Coronary artery (tissue), 2 donors: ENCODE measurements at regions not wholly inside any gene's neighbourhood (a gene's known extent, or its start where the extent isn't known, plus 50 kb on each side); places are given as distances from the start of the nearest gene placed in this dataset.

Experiments used
- DNase-seq: peaks from one replicate; pipeline ENCODE4 v3.0.0-alpha.2; 2017; ENCODE audit warnings: low spot score
- H3K27ac ChIP-seq, 2 donors: fragments of 200-600 bp; sonication (generic); one replicate each; pipeline ENCODE4 v1.5.1; 2016 to 2019
- H3K4me3 ChIP-seq: fragments of 200-600 bp; sonication (generic); 2 replicates; pipeline ENCODE4 v1.5.1; 2016; ENCODE audit warnings: mild to moderate bottlenecking, moderate library complexity
- TF ChIP-seq, protein P1 (sequence below): fragments of 200-600 bp; sonication (generic); IDR thresholded peaks from one replicate; pipeline ENCODE4 v1.5.1; 2019; ENCODE audit warnings: antibody characterized with exemption

DNA sequence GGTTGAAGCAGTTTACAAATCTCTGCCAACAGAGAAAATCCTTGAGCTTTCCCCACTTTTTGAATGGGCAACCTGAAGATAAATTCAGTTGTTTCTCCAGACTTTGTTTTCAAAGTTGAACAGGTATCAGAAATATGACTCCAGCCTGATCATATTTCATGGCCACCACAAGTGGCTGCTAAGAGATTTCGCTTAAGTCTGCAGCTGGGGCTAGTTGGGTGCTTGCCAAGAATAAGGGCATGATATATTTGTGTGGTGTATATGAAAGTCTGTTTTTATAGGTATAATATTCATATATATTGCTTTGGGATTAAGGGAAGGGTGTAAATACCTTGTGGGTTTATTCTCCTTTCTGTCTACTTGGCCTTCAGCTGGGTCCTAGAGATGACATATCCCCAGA lies 168.4 kb upstream of the GDNF start:
- DNase-seq, result no peak
- TF ChIP-seq, protein P1, sequence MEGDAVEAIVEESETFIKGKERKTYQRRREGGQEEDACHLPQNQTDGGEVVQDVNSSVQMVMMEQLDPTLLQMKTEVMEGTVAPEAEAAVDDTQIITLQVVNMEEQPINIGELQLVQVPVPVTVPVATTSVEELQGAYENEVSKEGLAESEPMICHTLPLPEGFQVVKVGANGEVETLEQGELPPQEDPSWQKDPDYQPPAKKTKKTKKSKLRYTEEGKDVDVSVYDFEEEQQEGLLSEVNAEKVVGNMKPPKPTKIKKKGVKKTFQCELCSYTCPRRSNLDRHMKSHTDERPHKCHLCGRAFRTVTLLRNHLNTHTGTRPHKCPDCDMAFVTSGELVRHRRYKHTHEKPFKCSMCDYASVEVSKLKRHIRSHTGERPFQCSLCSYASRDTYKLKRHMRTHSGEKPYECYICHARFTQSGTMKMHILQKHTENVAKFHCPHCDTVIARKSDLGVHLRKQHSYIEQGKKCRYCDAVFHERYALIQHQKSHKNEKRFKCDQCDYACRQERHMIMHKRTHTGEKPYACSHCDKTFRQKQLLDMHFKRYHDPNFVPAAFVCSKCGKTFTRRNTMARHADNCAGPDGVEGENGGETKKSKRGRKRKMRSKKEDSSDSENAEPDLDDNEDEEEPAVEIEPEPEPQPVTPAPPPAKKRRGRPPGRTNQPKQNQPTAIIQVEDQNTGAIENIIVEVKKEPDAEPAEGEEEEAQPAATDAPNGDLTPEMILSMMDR, result no peak
- Histone ChIP-seq H3K4me3 (no peak overlapping the region), H3K27ac (no peak overlapping the region)

DNA sequence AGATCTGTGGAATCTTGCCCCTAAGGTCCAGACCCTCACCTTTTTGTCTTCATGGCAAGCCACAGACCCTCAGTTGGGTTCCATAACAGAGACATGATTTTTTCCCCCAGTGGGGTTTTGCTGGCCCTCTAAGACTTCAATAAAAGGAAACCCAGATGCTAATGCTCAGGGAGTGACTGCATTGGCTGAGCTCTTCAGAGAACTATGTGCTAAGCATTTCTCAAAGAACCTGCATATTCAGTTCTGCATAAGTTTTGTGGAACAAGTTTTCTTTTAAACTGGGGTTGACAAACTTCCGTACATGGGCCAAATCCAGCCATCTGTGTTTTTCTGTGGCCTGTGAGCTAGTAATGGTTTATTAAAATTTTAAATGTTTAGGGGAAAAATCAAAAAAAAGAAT lies 159.8 kb upstream of the GDNF start:
- no peak overlapping the region for H3K4me3 ChIP-seq
- TF ChIP-seq, protein P1, result no peak

DNA sequence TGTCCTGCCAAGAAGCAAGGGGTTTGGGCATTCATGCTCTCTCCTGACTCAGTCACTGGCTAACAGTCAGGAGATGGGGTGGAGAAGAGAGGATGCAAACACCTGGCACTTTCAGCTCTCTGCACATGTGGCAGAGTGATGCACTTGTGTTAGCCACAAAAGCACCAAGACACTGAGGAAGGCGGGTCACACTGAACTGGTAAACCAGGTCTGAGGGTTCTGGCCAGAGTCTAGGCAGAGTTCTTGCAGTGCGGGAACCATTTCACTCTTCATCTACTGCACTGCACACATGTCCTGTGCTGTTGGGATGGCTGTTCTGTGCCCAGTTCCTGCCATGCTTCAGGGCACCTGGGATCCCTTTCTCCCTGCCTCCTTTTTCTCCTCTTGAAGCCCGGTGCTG lies 157.1 kb upstream of the GDNF start:
- Histone ChIP-seq H3K4me3 (no peak overlapping the region), H3K27ac (no peak overlapping the region)
- TF ChIP-seq, protein P1, result no peak
- DNase-seq, result no peak

More for the DNA sequence above, 159.8 kb upstream of the GDNF start:
- H3K27ac ChIP-seq, result no peak overlapping the region
- DNase-seq, result no peak

DNA sequence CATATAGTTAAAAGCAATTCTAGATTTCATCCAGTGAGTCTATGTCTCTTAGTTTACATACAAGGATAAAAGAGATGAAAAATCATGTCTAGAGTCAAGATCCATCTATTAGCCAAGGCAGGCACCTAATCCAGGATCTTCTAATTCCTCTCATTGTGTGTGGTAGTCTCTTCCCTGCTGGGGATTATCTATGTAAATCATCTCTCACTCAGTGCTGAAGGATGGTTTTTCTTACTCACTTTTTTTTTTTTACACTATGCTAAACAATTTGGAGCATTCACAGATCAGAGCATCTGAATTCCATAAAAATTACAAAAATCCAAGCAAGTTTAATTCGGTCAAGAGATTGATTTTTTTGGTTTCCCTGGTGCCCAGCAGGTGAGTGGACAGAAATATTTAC lies 154.9 kb upstream of the GDNF start:
- Histone ChIP-seq H3K4me3 (no peak overlapping the region), H3K27ac (no peak overlapping the region)
- DNase-seq, result no peak
- TF ChIP-seq, protein P1, result no peak

DNA sequence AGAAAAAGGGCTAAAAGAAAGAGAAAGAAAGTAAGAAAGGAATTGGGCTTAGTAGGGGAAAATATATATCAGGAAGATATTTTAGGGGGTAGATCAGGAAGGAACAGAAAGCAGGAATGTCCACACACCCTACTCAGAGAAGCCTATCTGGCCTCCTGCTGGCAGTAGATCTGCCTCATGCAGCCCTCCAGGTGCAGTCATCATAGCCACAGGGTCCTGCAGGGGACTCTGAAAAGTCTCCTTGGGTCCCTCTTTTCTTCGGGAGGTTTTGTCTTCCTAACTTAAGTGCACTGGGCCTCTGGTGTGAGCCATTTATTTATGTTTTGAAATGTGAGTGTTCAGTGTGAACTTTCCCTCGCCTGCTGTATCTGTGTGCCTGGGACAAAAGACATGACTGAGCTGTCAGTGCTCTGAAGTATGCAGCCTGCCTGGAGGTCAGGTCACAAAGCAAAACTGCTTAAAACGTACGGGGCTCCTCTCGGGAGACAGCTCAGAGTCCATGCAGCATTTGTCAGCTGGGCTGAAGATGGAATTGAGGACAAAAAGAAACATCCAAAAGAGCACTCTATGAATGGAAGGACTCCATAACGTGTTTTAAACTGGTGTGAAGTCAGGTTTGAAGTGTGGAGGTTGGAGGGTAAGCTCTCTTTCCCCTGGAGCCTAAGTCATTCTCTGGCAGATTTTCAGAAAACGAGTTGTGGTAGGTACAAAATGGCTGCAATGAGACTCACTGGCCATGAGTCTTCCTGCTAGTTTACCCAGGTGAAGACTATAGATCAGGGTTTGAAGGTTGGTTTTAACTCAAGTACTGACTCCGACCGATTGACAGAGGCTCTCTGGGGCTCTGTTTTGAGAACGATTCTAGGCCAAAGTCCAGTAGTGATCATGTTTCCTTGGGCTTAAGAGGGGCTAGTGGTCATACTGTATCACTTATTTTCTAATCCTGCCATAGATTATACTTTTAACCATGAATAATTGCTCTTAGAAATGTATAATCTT lies 151.8 kb upstream of the GDNF start:
- TF ChIP-seq, protein P1, result no peak
- no peak for DNase-seq
- no peak overlapping the region for H3K27ac ChIP-seq
- H3K4me3 ChIP-seq, result no peak overlapping the region

DNA sequence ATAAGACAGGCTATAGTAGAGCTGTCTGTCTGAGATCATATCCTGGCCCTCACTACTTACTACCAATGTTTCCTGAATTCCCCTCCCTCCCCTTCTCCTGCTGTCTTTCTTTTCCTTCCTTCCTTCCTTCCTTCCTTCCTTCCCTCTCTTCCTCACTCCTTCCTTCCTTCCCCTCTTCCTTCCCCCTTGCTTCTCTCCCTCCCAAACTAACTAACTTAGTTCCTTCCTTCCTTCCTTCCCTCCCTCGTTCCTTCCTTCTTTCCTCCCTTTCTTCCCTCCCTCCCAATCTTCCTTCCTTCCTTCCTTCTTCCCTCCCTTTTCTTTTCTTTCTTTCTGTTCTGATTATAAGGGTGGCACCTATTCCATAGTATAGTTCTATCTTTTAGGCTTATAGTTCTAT lies 150.0 kb upstream of the GDNF start:
- TF ChIP-seq, protein P1, result no peak
- Histone ChIP-seq H3K27ac (no peak overlapping the region), H3K4me3 (no peak overlapping the region)
- DNase-seq, result no peak
